HG03354 (cell line): ENCODE measurements at regions not wholly inside any gene's neighbourhood (a gene's known extent, or its start where the extent isn't known, plus 50 kb on each side); places are given as distances from the start of the nearest gene placed in this dataset.

Source experiments
- ATAC-seq: cut with Tn5 transposase; IDR thresholded peaks from one replicate; pipeline ENCODE4 v1.9.1; 2021; ENCODE audit warnings: mild to moderate bottlenecking; ENCODE audit not compliant: unreplicated experiment, poor library complexity, severe bottlenecking

DNA sequence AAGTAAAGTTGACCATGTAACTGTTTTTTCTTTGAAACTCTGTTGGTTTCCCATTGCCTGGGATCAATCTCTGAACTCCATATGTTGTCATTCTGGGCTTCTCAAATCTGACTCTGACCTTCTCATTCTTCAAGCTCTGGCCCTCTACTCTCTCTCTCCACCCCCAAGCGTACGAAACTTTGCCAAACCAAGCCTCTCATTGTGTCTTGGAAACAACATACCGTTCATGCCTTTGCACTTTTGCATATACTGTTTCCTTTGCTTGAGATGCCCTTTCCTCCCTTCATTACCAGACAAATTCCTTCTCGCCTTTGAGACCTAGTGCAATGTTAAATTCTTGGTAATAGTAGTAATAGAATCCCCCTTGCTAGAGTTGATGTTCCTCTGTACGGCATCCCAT lies 113.7 kb downstream of the OLFM4 start:
- no peak for ATAC-seq

DNA sequence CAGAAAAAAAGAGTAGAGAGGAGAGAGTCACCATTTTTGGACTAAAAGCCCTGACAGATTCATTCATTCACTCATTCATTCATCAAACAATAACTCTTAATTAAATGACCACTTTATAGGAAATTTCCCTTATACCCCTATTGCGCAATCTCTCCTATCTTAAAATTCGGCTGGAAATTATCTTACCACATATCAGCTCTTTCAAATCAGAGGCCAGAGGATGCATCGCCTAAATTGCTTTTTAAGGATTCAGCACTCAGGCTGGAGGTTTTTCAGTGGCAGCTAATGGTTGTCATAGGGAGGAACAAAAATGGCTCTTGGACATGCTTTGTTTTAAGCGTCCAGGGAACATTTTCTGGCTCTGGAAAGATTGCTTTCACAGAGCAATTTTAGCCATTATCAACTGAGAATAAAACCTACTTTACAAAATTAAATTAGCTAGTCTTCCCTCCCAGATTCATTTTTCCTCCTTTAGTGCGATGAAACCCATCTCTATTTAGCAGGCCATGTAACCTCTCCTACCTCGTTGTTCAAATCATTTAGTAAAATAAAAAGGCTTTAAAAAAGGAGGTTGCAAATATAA lies 115.2 kb downstream of the OLFM4 start:
- ATAC-seq: no peak

DNA sequence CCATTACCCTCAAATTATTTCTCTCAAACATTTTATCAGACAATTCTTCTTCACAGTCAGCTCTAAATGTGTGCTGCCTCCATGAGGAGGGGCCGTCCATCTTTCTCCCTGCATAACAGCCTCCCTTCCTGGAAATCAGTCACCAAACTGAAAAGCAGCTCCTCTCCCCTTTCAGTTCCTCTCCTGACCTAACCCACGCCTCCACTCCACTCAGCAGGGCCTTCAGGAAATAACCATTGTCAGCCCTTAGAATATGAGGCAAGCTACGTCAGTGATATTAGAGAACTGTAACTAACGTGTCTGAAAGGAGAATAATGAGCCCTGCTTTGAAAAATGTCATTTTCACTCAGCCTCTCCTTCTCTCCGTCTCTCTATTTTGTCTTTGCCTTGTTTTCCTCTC lies 116.2 kb downstream of the OLFM4 start:
- ATAC-seq: no peak

DNA sequence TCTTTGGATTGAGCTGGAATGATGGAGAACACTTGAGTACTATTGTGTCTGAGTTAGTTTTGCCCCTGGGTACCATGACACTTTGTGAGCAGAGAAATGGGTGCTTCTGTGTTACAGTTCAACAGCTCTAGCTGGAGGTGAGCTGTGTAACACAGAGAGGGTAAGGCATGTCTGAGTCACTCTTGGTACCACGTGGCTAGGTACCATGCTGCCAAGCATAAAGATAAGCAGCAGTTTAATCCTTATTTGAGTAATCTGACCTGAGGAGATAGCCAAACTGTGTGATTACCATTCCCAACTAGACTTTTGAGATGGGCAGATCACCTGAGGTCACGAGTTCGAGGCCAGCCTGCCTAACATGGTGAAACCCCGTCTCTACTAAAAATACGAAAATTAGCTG lies 122.0 kb downstream of the OLFM4 start:
- ATAC-seq: no peak

DNA sequence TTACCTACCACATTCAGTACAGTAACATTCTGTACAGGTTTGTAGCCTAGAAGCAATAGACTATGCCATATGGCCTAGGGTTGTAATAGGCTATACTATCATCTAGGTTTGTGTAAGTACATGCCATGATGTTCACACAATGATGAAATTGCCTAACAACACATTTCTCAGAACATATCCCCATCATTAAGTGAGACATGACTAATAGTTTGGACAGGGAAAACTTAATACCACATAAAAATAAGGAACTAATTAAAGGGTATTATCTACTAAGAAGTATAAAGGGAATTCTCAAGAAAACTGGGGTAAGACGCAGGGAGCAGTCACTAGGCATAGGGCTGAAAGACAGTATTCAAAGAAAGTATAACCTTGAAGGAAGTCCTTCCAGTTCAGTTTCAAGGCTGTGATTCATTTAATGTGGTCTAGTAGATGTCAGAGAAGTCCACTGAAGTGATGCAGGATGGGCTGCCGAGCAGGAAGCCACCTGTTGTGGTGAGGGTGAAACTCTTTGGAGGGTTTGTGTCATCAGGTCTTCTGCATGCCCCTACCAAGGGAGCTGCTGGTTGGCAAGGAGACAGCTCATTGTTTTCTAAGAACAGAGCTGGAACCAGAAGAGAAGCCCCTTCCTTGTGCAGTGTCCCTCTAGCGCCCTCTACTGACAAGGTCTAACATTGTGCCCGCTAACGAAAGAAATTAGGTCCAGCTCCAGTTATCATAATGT lies 122.9 kb downstream of the OLFM4 start:
- ATAC-seq: peak; percentile 99

DNA sequence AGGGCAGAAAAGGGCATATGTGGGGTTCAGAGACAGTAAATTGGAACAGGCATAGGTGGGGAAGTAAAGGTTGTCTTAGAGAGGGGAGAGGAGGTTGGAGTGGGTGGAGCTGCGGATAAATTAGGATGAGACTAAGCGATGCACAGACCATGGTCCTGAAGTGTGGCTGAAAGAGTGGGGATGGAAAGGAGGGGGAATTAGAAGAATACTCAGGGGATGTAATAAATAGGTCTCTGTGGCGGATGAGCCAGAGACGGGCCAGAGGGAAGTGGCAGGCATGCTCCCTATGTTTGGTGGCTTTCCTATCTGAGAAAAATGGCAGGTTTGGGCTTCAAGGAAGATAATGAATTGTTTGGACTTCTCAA lies 123.4 kb downstream of the OLFM4 start:
- ATAC-seq: no peak

DNA sequence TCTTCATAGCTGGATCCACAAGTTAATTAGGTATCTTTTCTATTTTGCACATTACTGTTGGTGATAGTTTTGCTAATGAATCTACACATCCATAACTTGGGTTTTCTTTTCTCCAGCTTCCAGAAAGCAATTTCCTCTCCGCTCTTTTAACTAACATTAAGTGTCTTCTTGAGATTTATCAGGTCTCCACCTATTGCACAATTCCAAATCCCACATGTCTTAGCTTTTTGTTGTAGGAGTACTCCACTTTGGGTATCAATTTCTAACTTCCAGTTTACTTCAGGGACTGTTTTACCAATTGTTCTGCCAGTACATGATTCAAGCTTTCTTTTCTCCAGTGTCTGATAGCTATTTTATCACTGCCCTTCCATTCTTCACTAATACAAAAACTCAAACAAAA lies 129.6 kb downstream of the OLFM4 start:
- ATAC-seq: no peak

DNA sequence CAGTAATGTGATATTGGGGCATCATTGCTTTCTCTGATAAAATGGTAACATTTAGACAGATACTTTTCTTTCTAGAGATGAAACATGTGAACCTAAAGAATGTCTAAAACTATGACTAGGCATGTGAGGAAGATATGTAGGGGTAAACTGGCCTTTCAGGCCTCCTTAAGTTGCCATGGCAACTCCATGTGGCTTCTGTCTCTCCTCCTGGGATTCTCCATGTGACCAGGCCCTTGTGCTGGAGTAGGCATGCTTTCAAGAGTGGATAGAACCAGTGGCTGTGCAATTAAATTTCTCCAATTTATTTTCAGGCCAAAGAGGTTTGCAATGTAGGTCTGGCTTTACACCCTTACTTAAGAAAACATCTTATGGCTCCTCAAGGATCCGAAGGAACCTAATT lies 130.8 kb downstream of the OLFM4 start:
- no peak for ATAC-seq

DNA sequence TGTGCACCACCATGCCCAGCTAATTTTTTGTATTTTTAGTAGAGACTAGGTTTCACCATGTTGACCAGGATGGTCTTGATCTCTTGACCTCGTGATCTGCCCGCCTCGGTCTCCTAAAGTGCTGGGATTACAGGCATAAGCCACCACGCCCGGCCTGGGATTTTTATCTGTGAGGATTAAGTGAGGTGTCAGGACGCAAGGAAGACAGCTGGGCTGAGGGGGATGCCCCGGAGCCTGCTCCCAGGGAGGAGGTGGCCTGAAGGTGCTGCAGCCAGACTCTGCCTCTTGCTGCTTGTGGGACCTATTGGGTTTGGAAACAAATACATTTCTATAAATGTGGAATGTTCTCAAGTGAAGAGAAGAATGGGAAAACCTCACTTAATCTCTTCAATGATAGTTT lies 131.6 kb downstream of the OLFM4 start:
- ATAC-seq: no peak

DNA sequence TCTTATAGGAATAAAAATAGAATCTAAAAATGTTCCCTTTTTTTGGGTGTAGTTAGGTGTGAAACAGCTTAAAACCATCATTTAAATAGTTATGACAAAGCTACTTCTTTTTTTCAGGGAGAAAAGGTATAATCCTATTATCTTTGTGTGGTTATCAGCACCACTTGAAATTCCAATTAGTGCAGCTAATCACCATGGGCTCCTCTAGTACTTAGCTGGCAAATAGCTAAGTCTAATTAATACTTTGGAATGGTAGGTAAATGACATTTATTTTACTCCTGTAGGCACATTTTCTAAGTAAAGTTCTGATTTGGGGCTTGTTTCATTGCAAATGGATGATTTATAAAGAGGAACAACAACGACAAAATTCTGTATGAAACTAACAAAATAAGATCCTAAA lies 132.6 kb downstream of the OLFM4 start:
- ATAC-seq: no peak

DNA sequence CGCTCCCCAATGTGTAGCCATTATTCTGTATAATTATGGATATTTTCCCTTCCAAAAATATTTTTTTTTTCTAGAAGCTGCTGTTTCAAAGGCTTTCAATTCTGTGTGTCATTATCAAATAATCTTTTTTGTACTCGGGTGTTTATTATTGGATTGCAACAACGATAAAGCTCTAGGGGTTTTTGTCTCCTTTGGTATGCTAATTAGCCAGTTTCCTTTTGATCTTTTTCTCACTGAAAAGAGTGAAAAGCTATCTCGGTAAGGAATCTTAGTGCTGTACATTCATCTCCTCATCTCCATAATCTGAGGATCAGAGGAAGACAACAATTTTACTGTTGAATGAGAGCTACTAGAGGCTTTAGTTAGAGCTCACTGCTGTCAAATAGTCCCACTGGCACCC lies 136.6 kb downstream of the OLFM4 start:
- ATAC-seq: no peak

DNA sequence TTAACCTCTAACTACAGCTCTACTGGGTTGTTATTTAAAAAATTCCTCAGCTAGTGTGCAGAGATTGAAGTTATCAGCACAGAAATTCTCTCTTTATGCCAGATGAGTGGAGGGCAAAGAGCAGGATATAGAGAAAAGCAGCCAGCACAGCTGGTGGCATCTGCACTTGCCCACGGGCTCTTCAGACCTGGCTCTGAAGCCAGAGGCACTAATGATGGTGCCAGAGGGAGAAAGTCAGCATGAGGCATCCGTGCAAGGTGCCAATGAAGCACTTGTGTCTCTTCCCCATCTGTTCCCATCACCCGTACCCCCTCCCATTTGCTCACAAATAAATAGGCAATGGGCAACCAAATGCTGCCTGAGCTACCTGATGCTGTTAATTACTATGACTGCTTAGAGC lies 138.9 kb downstream of the OLFM4 start:
- no peak for ATAC-seq

DNA sequence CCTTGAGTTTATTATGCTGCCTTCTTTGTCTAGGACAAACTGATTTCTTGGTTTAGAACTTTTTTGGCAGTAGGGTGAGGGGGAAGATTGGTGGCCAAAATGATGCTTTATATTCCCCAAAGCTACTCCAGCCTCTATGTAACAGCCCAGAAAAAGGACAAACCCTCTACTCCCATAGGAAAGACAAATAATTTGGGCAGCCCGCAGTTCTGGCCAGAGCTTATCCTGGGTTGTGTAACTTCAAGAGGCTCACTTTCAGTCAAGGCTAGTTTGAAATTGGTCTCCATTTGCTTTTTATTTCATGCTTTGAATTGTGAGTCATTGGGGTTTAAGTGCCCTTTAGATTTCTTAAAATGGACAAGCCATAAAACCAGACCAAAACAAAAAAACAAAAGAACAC lies 142.3 kb downstream of the OLFM4 start:
- no peak for ATAC-seq

DNA sequence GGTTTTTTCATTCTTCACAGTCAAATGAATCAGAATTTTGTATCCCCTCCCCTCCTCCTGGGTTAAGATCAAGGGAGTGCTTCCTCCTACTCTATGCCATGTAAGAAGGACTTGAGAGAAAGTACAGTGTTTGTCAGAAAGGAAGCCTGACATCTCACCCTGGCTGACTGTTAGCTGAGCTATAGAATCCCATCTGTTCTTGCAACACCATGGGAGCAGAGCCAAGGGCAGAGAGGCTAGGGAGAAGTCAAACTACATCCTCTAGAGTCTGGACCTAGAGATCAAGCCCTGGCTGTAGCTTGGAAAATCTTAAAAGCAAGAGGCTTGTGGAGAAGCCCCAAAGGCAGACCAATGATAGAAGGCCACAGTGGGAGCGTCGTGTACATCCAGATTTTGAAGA lies 145.9 kb downstream of the OLFM4 start:
- no peak for ATAC-seq

DNA sequence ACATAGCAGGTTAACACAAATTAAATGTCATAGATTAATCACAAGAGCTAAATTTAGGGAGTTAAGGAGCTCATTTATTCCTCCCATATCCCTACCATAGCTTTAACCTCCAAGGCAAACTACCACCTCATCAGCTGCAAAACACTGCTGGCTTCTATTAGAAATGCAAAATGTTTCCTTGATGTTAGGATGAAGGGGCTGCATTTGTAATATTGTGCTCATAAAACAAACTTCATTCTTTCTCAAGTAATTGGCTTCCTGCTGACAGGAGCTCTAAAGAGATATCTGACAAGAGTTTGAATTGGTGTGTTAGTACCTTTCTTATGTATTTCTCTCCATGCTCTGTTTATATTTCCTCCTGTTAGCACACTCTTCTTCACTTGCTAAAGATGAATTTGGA lies 152.1 kb downstream of the OLFM4 start:
- no peak for ATAC-seq

DNA sequence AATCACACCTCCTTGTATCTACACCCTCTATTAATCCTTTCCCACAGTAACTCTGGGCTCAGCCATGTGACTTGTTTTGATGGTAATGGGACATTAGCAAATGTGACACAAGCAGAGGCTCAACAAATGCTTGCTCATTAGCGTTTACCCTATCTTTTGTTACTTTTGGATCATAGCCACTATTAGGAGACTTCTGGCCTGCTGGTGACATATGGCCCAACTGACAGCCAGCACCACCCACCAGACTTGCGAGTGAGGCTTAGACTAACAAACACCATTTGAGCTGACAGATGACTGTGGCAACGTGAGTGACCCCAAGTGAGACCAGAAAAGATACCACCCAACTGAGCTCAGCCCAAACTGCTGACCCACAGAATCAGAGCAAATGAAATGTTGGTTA lies 154.1 kb downstream of the OLFM4 start:
- no peak for ATAC-seq

DNA sequence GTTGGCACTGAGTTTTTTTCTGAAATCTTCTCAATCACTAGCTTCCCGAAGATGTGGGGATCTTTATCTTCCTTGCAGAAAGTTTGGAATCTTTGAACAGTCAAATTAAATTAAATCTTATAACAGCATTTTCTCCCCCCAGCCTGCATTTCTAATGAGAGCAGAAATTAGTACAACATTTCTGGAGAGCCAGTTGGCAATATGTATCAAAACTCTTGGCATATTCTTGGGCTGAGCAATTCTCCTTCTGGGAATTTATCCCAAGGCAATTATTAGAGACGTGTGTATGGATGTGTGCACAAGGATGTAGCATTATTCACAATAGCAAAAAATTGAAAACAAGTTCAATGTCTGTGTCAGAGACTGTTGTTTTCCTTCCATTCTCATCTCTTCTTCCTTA lies 159.5 kb downstream of the OLFM4 start:
- no peak for ATAC-seq

DNA sequence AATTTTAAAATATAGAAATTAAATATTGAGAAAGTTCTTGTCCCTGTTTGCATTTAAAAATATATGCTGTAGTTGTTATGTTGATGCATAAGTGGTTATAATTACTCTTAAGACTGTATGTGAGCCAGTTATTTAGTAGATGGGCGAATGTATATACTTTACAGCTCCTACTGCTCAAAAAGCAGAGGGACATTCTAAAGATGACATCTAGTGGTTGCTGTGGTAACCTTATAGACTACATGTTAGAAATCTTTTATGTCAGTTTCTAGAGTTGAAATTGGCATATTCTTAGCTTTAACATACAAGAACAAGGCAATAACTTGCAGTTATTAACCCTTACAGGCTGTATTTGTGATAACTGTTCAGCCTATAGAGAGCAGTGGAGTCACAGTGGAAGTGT lies 160.5 kb downstream of the OLFM4 start:
- ATAC-seq: no peak

DNA sequence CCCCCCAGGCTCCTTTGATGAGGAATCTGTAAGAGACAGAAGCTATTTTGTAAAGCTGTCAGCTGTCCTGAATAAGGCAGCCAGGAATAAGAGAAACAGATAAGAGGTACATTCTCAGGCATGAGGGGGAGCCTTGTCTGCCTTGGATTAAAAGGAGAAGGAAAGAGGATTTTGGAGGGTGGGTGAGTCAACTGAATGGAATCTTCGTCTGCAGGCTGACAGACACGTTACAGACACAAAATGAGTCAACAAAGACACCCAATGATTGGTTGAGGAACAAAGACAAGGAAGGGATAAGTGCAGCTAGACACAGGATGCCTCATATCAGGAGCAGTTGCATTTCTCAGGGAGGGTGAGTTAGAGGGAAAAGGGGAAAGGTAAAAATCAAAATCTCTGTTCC lies 162.5 kb downstream of the OLFM4 start:
- ATAC-seq: no peak

DNA sequence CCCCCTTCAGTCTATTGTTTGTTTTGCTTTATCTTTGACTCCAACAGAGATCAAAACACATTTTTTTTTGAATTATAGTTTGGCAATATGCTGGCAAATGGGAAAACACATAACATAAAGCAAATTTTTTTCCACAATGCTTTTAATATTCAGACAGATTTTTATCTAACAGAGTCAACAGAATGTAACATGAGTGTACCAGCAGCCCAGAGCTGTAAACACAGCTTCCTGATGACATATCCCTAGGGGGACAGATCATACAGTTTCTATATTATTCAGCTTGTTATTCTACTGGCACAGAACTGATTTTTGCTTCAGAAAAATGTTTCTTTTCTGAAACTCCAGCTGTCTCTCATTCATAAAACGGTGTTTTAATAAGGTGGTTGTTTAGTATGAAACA lies 168.8 kb downstream of the OLFM4 start:
- ATAC-seq: no peak

DNA sequence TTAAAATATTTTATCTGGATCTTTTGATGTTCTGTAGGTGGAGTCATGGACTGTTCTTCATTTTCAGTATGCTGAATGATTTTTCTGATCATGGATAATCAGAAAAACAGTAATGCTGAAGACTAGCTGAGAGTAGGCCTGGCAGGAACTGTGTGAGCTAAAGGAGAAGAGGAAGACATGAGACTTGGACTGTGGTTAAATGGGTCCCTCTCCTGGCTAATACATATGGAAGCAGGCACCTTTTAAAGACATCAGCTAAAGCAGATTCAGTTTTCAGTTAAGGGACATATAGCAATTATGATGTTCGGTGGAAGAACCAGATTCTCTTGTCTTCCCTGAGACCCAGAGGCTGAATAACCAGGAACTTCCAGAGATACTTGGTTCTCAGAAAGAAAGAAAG lies 169.4 kb downstream of the OLFM4 start:
- ATAC-seq: no peak

DNA sequence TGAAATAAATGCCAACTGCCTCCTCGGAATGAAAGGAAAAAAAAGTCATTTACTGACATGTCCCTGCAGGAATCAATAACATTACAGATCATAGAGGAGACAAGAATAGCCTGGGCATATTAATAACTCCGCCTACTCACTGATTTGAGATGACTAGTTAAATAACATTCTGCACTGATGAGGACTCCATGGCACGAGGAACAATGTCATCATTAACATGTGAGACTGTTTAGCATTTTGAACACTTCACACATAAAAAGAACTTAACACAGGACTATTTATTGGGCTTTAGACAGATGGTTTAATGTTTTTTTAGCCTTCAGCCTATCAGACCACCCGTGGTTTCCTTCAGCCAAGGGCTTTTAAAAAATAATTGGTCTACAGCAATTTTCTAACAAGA lies 170.1 kb downstream of the OLFM4 start:
- no peak for ATAC-seq
